ENCODE measurements at regions not wholly inside any gene's neighbourhood (a gene's known extent, or its start where the extent isn't known, plus 50 kb on each side); places are given as distances from the start of the nearest gene placed in this dataset.
"Not testable (repeated sequence)": the region's sequence is repeated elsewhere in the genome, so short reads cannot be mapped to it uniquely, and the experiment has no call there.

GRCh38 chr5:62240494-62240893 is 65.5 kb upstream of the KIF2A start:
- not testable (repeated sequence) for DNase-seq

- not testable (repeated sequence) for DNase-seq
Observed at GRCh38 chr5:62242000-62242399, 64.0 kb upstream of the KIF2A start.

GRCh38 chr5:62243046-62243445 is 63.0 kb upstream of the KIF2A start:
- not testable (repeated sequence) for DNase-seq

DNA sequence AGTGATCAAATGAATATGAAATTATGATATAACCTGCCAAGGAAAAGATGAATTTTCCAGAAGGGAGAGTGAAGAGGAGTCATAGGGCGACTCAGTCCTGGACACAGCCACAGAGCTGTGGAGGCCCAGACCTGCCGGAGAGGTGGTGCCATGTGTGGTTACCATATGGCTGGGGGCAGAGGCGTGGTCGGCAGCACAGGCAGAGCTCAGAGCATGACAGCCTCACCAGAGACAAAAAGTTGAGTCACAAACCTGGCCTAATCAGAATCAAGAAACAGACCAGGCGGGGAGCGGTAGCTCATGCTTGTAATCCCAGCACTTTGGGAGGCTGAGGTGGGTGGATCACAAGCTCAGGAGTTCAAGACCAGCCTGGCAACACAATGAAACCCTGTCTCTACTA is 57.8 kb upstream of the KIF2A start:
- DNase-seq, result not testable (repeated sequence)

DNA sequence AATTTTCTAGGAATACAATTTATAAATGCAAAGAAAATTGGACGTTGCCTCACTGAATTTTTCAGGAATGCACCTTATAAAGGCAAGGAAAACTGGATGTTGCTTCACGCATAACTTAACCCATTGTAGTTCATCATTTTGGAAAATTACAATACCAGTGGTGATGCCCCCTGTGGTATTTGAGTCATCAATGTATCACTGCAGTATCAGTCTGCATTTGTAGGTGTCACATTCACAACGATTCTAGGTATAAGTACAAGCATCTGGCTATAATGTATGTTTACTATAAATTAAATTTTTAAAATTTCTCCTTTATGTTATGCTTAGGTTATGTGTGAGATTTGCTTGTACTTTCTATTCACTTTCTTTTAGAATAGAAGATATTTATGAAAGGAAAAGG is 55.9 kb upstream of the KIF2A start:
- DNase-seq, result peak; percentile 21

DNA sequence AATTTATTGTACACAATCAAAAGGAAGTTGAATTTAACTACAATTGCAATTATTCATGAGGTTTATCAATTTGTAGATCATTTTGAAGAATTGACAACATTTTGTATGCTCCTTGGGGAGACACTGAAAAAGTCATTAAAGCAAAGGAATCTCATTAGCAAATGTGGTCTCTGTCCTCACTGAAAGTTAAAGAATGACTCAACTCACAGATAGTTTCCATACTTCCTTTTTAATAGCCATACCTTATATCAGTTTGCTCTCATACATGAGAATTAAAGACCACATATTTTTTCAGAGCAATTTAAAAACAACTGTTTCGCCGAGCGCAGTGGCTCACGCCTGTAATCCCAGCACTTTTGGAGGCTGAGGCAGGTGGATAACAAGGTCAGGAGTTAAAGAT is 55.1 kb upstream of the KIF2A start:
- not testable (repeated sequence) for DNase-seq

DNA sequence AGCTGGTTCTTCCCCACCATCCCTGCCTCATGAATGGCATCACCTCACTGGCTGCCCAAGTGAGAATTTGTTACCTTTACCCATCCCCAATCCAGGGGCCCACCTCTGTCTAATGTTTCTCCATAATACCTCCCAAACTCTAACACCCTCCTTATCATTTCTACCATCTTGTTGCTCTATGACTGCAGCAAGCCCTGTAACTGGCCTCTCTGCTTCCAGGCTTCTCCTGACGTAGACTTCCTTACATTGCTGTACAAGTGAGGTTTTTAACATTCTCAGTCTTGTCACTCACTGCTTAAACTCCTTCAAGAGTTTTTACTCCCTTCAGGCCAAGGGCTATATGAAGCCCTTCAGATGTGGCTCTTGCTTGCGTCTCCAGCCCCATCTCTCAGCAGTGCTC is 53.5 kb upstream of the KIF2A start:
- not testable (repeated sequence) for DNase-seq

GRCh38 chr5:62255551-62255950 is 50.5 kb upstream of the KIF2A start:
- not testable (repeated sequence) for DNase-seq

DNA sequence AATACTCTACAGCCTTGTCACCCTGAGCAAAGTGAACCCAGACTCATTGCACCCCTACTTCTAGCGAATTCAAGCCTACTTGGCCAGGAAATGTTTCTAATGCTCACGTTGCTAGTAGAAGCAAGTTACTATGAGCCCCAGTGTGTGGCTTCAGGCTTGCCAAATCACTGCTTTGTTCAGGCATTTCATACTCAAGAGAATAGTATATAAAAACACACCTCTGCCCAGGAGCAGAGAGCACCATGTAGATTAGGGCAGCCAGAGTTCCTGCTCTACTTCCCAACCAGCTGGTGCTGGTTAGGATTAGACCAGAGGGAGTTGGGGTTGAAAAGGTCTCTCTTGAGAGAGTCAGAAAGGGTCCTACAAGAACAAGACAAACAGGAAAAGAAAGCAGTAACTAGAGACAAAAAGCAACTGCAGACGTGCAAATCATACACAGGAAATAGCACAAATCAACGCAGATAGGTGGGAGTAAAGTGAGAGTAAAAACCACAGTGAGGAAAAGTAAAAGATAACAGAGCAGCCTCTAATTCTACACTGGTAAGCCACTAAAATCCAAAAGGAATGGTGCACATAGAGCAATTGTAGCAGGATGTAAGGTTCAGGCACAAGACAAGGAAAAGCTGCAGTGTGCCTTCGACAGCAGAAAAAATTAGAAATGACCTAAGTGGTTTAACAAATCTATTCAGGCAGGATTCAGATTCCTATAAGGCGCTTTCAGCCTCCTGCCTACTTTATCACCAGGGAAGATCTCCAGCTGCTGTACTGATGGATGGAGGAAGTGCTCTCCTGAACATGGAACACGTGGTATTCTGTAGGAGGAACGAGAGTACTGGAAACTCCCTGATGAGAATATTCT is 49.6 kb upstream of the KIF2A start:
- peak; percentile 57 for DNase-seq
